SK-N-MC (cell line): ENCODE measurements at regions not wholly inside any gene's neighbourhood (a gene's known extent, or its start where the extent isn't known, plus 50 kb on each side); places are given as distances from the start of the nearest gene placed in this dataset.

Experiments
- EZH2 ChIP-seq: fragments of 200-600 bp; sonication (generic); IDR thresholded peaks from one replicate; pipeline ENCODE4 v1.6.1; 2017; ENCODE audit warnings: antibody characterized with exemption
- FOXP2 ChIP-seq: optimal IDR thresholded peaks from 2 replicates; pipeline ENCODE3; 2011; ENCODE audit warnings: mild to moderate bottlenecking, moderate library complexity; ENCODE audit not compliant: insufficient read depth; ENCODE audit errors: extremely low read length, control extremely low read depth
- POLR2AphosphoS5 ChIP-seq: IDR thresholded peaks from 2 replicates; pipeline ENCODE4 v1.6.1; 2012; ENCODE audit warnings: mild to moderate bottlenecking, low read depth, low read length, borderline replicate concordance

DNA sequence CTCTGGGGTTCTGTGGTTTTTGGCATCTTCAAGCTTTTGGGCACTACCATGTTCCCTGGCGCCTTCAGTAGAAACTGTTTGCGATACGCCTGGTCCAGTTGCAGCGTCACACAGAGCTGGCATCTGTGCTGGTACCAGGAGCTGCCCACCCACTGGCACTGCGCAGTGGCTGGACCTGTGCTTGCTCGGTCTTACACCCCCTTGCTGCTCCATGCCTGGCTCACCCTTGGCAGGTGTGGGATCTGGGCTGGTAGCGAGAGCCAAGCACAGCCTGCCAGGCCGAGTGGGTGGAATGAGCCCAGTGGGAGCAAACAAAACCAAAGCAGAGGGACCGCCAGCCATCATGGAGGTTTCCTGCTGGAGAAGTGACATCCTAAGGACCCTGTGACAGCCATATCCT, 170.2 kb upstream of the IRX2 start:
- TF ChIP-seq EZH2 (no peak), POLR2AphosphoS5 (no peak), FOXP2 (no peak)
